GM18861 (cell line): ENCODE measurements at regions not wholly inside any gene's neighbourhood (a gene's known extent, or its start where the extent isn't known, plus 50 kb on each side); places are given as distances from the start of the nearest gene placed in this dataset.
"Not testable (repeated sequence)": the region's sequence is repeated elsewhere in the genome, so short reads cannot be mapped to it uniquely, and the experiment has no call there.

Experiments
- ATAC-seq: cut with Tn5 transposase; IDR thresholded peaks from one replicate; pipeline ENCODE4 v1.9.1; 2021; ENCODE audit not compliant: unreplicated experiment

DNA sequence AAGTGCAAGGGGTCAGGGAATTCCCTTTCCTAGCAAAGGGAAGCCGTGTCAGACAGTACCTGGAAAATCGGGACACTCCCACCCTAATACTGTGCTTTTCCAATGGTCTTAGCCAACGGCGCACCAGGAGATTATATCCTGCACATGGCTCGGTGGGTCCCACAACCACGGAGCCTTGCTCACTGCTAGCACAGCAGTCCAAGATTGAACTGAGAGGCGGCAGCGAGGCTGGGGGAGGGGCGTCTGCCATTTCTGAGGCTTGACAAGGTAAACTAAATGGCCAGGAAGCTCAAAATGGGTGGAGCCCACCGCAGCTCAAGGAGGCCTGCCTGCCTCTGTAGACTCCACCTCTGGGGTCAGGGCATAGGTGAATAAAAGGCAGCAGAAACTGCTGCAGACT is 76.5 kb upstream of the LINC00632 start:
- not testable (repeated sequence) for ATAC-seq

DNA sequence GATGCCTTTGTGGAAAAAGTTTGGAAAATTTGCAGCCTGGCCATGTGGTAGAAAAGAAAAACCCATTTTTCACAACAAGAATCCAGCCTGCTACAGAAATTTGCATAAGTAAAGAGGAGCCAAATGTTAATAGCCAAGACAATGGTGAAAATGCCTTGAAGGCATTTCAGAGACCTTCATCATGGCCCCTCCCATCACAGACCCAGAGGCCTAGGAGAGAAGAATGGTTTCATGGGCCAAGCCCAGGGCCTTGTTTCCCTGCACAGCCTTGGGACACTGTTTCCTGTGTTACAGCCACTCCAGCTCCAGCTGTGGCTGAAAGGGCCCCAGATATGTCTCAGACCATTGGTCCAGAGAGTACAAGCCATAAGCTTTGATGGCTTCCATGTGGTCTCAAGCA is 101.4 kb upstream of the LINC00632 start:
- no peak for ATAC-seq

DNA sequence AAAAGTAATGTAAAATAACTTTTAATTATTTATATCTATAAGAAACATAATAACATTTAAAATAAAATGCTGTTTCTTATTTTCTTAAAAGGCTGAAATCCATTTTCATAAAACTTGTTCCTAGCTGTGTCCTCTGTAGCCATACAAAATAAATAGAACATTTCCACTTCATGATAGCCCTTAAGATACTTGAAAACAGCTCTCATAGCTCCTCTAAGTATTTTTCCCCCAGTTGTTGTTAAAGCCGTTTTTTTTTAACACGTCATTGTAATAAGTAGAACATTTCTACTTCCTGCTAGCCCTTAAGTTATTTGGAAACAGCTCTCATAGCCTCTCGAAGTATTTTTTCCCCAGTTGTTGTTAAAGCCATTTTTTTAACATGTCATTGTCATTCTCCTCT is 97.3 kb upstream of the SOX3 start:
- no peak for ATAC-seq

DNA sequence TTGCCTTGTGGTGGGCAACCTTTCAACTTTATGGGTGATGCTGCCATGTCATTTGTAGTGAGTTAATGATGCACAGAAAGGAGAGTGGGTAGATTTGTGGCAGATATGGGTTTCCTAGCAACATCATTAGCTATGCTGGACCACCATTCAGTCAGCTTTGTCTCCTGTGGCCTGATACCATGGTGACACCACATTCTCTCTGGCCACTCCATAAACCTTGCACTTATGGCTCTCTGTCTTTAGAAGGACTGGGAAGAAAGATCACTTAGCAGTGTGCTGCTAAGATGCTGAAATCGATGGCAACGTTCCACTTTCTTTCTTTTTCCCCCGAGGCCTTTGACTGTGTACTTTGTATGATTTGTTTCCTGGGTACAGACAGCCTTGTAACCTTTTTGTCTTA is 95.0 kb upstream of the SOX3 start:
- ATAC-seq, result no peak

DNA sequence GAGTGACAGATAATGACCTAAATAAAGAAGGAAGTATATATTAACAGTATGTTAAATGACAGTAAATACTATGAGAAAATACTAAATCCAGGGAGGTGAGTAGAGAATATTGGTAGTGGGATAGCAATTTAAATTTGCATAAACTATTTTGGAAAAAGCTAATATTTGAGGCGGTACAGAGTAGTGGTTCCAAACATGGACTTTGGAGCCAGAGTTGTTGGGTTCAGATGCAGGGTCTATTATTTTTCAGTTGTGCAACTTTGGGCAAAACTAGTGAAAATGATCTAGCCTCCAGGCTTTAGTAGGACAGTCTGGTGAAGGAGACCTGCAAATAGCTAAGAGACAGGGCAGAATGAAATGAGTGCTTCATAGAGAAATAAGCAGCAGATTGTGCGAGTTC is 84.8 kb upstream of the SOX3 start:
- no peak for ATAC-seq

DNA sequence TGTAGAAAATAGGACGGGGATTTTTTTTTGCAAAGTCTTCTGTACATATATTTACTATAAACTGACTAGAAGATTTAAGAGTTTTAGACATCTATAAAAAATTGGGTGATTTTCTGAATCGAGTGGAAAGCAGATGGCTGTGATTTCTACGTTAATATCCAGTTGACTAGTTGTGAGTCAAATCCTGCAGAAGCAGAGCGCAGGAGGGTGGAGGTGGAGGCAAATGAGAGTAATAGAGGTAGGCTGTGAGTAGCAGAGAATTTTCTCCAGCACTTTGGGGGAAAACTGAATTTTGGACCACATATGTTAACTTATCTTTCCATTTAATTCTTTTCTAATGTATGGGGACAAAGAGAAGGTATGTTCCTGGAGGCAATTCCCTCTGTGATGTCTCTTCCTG is 82.1 kb upstream of the SOX3 start:
- ATAC-seq, result no peak

DNA sequence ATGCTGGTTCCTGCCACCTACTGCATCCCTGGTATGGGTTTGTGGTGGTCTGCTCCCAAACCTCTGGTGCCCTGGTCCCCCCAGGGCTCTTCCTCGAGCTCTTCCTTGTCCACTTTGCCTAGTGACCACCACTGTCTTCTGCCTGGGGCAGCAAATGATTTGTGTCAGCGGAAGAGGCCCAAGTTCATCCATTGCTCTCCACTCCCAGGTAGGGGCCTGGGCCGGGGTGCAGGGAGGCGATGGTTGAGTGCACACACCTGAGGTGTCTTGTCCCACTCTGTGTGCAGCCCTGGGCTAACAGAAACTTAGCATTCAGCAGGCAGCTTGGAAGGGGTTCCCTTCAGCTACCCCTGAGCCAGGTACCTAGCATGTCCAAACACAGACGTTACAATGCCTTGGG is 75.6 kb upstream of the SOX3 start:
- no peak for ATAC-seq

DNA sequence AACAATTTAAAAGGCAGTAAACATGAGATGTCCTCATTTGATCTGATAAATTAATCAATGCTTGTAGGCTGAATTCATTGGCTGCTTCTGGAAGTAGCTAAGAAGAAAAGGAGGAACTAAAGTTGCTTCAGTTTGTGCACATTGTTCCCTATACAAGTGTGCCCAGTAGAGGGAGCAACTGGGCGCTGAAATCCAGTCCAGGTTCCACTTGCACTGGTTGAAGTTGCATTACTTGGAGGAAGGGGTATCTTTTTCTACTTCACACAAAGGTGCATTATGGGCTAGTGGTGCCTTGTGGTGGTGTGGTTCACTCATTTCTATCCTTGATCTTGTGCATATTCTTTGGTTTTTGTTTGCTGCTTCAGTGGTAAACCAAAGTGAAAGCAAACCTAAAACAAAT is 67.9 kb upstream of the SOX3 start:
- peak; percentile 95 for ATAC-seq

DNA sequence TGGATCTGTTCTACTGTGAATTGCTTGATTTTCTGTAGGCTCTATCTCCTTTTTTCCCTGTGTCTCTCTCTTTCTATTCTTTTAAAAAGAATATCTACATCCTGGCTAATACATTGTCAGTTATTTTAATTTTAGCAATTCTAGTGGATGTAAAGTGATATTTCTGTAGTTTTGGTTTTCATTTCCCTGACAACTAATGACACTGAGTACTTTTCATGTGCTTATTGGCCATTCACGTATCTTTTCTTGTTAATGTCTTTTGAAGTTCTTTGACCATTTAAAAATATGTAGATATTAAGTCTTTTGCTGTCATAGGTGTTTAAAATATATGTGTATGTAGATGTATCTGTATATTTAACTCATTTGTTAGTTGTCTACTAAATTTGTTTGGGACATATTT is 59.0 kb upstream of the SOX3 start:
- ATAC-seq, result no peak
